Keratinocyte (primary cell): ENCODE measurements at regions not wholly inside any gene's neighbourhood (a gene's known extent, or its start where the extent isn't known, plus 50 kb on each side); places are given as distances from the start of the nearest gene placed in this dataset.

ENCODE experiments used
- DNase-seq: peaks from one replicate; pipeline ENCODE4 v3.0.0-alpha.2; 2011; ENCODE audit warnings: low read depth, missing footprints, low spot score
- FAIRE-seq: peaks from 2 replicates; lab custom pipeline; 2011; peaks lifted over from hg19 to GRCh38; lab: Jason Lieb, UNC
- H2AFZ ChIP-seq: 2 replicates; pipeline ENCODE4 v1.6.0; 2012; ENCODE audit warnings: low read length, control low read depth, inconsistent platforms; ENCODE audit not compliant: control insufficient read depth
- H3K27ac ChIP-seq: 2 replicates; pipeline ENCODE4 v1.5.1; 2011; ENCODE audit warnings: low read length; ENCODE audit not compliant: control insufficient read depth, insufficient read depth
- H3K27me3 ChIP-seq: 3 replicates; pipeline ENCODE4 v1.6.0; 2011; ENCODE audit warnings: low read length; ENCODE audit not compliant: control insufficient read depth, insufficient read depth; ENCODE audit errors: extremely low read depth
- H3K36me3 ChIP-seq, 2 experiments: 2 replicates in 1 of 2; 3 replicates in 1 of 2; pipeline ENCODE4 v1.5.1; 2011; ENCODE audit warnings: low read length in 2 of 2, mild to moderate bottlenecking in 1 of 2; ENCODE audit not compliant: control insufficient read depth in 2 of 2, insufficient read depth in 2 of 2; ENCODE audit errors: extremely low read depth in 1 of 2
- H3K4me1 ChIP-seq: 3 replicates; pipeline ENCODE4 v1.5.1; 2011; ENCODE audit warnings: low read length; ENCODE audit not compliant: control insufficient read depth, insufficient read depth; ENCODE audit errors: extremely low read depth
- H3K4me2 ChIP-seq: 3 replicates; pipeline ENCODE4 v1.6.0; 2011; ENCODE audit warnings: low read depth, low read length; ENCODE audit not compliant: control insufficient read depth, insufficient read depth; ENCODE audit errors: extremely low read depth
- H3K4me3 ChIP-seq, 3 experiments: fragments of 200-600 bp in 1 of 3; sonication (generic) in 1 of 3; 2 replicates in 2 of 3; 3 replicates in 1 of 3; pipeline ENCODE4 v1.5.1; 2011 to 2016; ENCODE audit warnings: low read length in 3 of 3, mild to moderate bottlenecking in 3 of 3, control low read depth in 2 of 3, inconsistent platforms in 1 of 3, low read depth in 1 of 3, mixed read lengths in 1 of 3, mixed run types in 1 of 3, moderate library complexity in 1 of 3; ENCODE audit not compliant: control insufficient read depth in 2 of 3, insufficient read depth in 2 of 3; ENCODE audit errors: extremely low read depth in 1 of 3
- H3K79me2 ChIP-seq: 2 replicates; pipeline ENCODE4 v1.6.0; 2012; ENCODE audit warnings: low read length; ENCODE audit not compliant: control insufficient read depth, insufficient read depth
- H3K9ac ChIP-seq: 3 replicates; pipeline ENCODE4 v1.6.0; 2011; ENCODE audit warnings: low read length; ENCODE audit not compliant: control insufficient read depth, insufficient read depth; ENCODE audit errors: extremely low read depth
- H3K9me1 ChIP-seq: 3 replicates; pipeline ENCODE4 v1.6.0; 2011; ENCODE audit warnings: low read length; ENCODE audit not compliant: control insufficient read depth, insufficient read depth; ENCODE audit errors: extremely low read depth
- H3K9me3 ChIP-seq: 2 replicates; pipeline ENCODE4 v1.5.1; 2012; ENCODE audit warnings: low read depth, low read length; ENCODE audit not compliant: control insufficient read depth
- H4K20me1 ChIP-seq: 3 replicates; pipeline ENCODE4 v1.6.0; 2011; ENCODE audit warnings: low read length; ENCODE audit not compliant: control insufficient read depth, insufficient read depth; ENCODE audit errors: extremely low read depth
- CTCF ChIP-seq, 3 experiments: IDR thresholded peaks in 1 of 3; conservative IDR thresholded peaks in 1 of 3; optimal IDR thresholded peaks in 1 of 3; 2 replicates in 2 of 3; 3 replicates in 1 of 3; pipeline versions ENCODE3 to v1.5.1; 2011; ENCODE audit warnings: low read length in 3 of 3, mild to moderate bottlenecking in 3 of 3, moderate library complexity in 2 of 3, control low read depth in 1 of 3, inconsistent platforms in 1 of 3; ENCODE audit not compliant: insufficient read depth in 2 of 3; ENCODE audit errors: extremely low read depth in 1 of 3
- EZH2 ChIP-seq: IDR thresholded peaks from one replicate; pipeline ENCODE4 v1.6.1; 2012; ENCODE audit warnings: inconsistent platforms, mild to moderate bottlenecking, low read length, moderate library complexity
- dilution Hi-C: fragments of 300-500 bp; cut with MboI; formaldehyde crosslinking; loops from one replicate; pipeline ENCODE4 v1.7.0; 2020; ENCODE audit warnings: low sequenced_read_pairs; ENCODE audit not compliant: extremely low pct_ligation_motif_present

DNA sequence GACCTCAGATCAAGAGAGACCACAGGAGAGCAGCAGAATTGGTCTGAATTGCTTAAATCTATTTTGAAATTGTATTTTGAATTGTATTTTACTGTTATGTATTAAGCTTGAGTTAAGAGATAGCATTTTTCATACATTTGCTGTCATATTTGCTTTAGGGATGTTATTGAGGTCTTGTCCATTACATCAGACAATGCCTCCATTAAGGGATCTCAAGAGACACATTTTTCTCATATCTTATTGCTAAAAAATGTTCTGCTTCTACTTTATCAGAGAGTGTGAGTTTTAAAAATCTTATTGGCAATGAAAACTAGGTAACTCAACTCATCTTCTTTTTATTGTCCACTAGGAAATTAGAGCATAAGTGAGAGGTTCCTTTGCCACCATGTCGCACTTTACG lies 66.8 kb upstream of the CTAGE1 start:
- DNase-seq (no peak), FAIRE-seq (no peak)
- dilution Hi-C loops = no loop called here
- Histone ChIP-seq H3K9ac (no peak overlapping the region), H3K27me3 (no peaks in the 10 kb centered on the region), H3K9me1 (no peaks in the 10 kb centered on the region), H4K20me1 (no peaks in the 10 kb centered on the region), H3K79me2 (no peaks in the 10 kb centered on the region), H2AFZ (no peak overlapping the region), H3K27ac (no peak overlapping the region), H3K4me1 (peaks cover 13% of the 10 kb centered on the region), H3K9me3 (no peaks in the 10 kb centered on the region), H3K4me2 (no peak overlapping the region), H3K36me3 (no peaks in the 10 kb centered on the region), H3K4me3 (no peak overlapping the region)
- no peak for TF ChIP-seq CTCF (optimal IDR thresholded peaks at IDR 0.05 in 1 of 3, IDR thresholded peaks at IDR 0.05 in 1 of 3, conservative IDR thresholded peaks at IDR 0.05 in 1 of 3; ENCODE audit: extremely low read depth in 1 of 3, insufficient read depth in 2 of 3, low read length in 3 of 3)

- DNase-seq (no peak), FAIRE-seq (peak; percentile 61)
- H3K27me3 ChIP-seq = no peaks in the 10 kb centered on the region
- H3K9ac ChIP-seq = no peak overlapping the region
- H4K20me1 ChIP-seq = no peaks in the 10 kb centered on the region
- no peak for TF ChIP-seq EZH2
- no peak for TF ChIP-seq CTCF (optimal IDR thresholded peaks at IDR 0.05 in 1 of 3, IDR thresholded peaks at IDR 0.05 in 1 of 3, conservative IDR thresholded peaks at IDR 0.05 in 1 of 3; ENCODE audit: extremely low read depth in 1 of 3, insufficient read depth in 2 of 3, low read length in 3 of 3)
- dilution Hi-C loops = no loop called here
- H3K4me2 ChIP-seq = peak overlapping the region; percentile 13
- H3K4me1 ChIP-seq = peaks cover 13% of the 10 kb centered on the region
- H3K9me3 ChIP-seq = no peaks in the 10 kb centered on the region
- H3K36me3 ChIP-seq = no peaks in the 10 kb centered on the region
- no peak overlapping the region for H3K4me3 ChIP-seq
- H2AFZ ChIP-seq = no peak overlapping the region
- H3K27ac ChIP-seq = no peak overlapping the region
- no peaks in the 10 kb centered on the region for H3K79me2 ChIP-seq
- H3K9me1 ChIP-seq = no peaks in the 10 kb centered on the region
These were observed 68.1 kb upstream of the CTAGE1 start for GRCh38 chr18:22485808-22486244.
